Fibroblast of lung (primary cell): ENCODE measurements at regions not wholly inside any gene's neighbourhood (a gene's known extent, or its start where the extent isn't known, plus 50 kb on each side); places are given as distances from the start of the nearest gene placed in this dataset.
A peak's percentile ranks its signal among the peaks of the same experiment; 100 is the strongest.

Experiments used
- DNase-seq, 2 donors: peaks; one replicate each; pipeline versions ENCODE4 v3.0.0 to v3.0.0-alpha.2; 2010; ENCODE audit warnings: low read depth in 2 of 2
- H2AFZ ChIP-seq: 2 replicates; pipeline ENCODE4 v1.5.1; 2012; ENCODE audit warnings: low read length, control low read depth, inconsistent platforms
- H3K27ac ChIP-seq: 2 replicates; pipeline ENCODE4 v1.5.1; 2011; ENCODE audit warnings: low read length, control low read depth; ENCODE audit not compliant: insufficient read depth
- H3K27me3 ChIP-seq: 2 replicates; pipeline ENCODE4 v1.5.1; 2011; ENCODE audit warnings: mild to moderate bottlenecking, low read length; ENCODE audit not compliant: control insufficient read depth, insufficient read depth
- H3K36me3 ChIP-seq: 2 replicates; pipeline ENCODE4 v1.5.1; 2011; ENCODE audit warnings: low read length; ENCODE audit not compliant: control insufficient read depth, insufficient read depth
- H3K4me1 ChIP-seq: 2 replicates; pipeline ENCODE4 v1.5.1; 2011; ENCODE audit warnings: low read length; ENCODE audit not compliant: control insufficient read depth, insufficient read depth; ENCODE audit errors: extremely low read depth
- H3K4me2 ChIP-seq: 2 replicates; pipeline ENCODE4 v1.5.1; 2011; ENCODE audit warnings: low read length, control low read depth; ENCODE audit not compliant: insufficient read depth; ENCODE audit errors: extremely low read depth
- H3K4me3 ChIP-seq, 4 experiments: fragments of 200-600 bp in 1 of 4; sonication (generic) in 1 of 4; replicated peaks in 1 of 4; 2 replicates each; pipeline ENCODE4 v1.5.1; 2011 to 2016; ENCODE audit warnings: low read length in 4 of 4, low read depth in 3 of 4, mild to moderate bottlenecking in 3 of 4, control low read depth in 2 of 4, inconsistent platforms in 1 of 4, mixed read lengths in 1 of 4; ENCODE audit not compliant: insufficient read depth in 1 of 4; ENCODE audit errors: control extremely low read depth in 1 of 4
- H3K79me2 ChIP-seq: 2 replicates; pipeline ENCODE4 v1.5.1; 2012; ENCODE audit warnings: mild to moderate bottlenecking, low read length, inconsistent platforms; ENCODE audit not compliant: control insufficient read depth, insufficient read depth
- H3K9ac ChIP-seq: 2 replicates; pipeline ENCODE4 v1.5.1; 2011; ENCODE audit warnings: mild to moderate bottlenecking, low read length, control low read depth; ENCODE audit not compliant: insufficient read depth
- H3K9me3 ChIP-seq: 2 replicates; pipeline ENCODE4 v1.5.1; 2012; ENCODE audit warnings: low read depth, low read length; ENCODE audit not compliant: control insufficient read depth, insufficient read depth
- H4K20me1 ChIP-seq: 2 replicates; pipeline ENCODE4 v1.5.1; 2011; ENCODE audit warnings: low read length; ENCODE audit not compliant: control insufficient read depth, insufficient read depth; ENCODE audit errors: extremely low read depth
- CTCF ChIP-seq, 2 donors: IDR thresholded peaks in 1 of 2; conservative IDR thresholded peaks in 1 of 2; 1 replicate in 1 of 2; 2 replicates in 1 of 2; pipeline ENCODE4 v1.5.1; 2011 to 2012; ENCODE audit warnings: low read length in 2 of 2, control low read depth in 1 of 2, inconsistent platforms in 1 of 2, low read depth in 1 of 2, mild to moderate bottlenecking in 1 of 2
- EZH2 ChIP-seq: IDR thresholded peaks from 2 replicates; pipeline ENCODE4 v1.5.1; 2012; ENCODE audit warnings: low read length, control low read depth, mild to moderate bottlenecking; ENCODE audit errors: missing control alignments

- H3K36me3 ChIP-seq = no peaks in the 10 kb centered on the region
Measured at GRCh38 chr12:81005606-81006005, 67.9 kb upstream of the LIN7A start.

GRCh38 chr12:81000831-81001230 lies 63.1 kb upstream of the LIN7A start:
- no peaks in the 10 kb centered on the region for H3K79me2 ChIP-seq
- H4K20me1 ChIP-seq = no peaks in the 10 kb centered on the region
- H3K27me3 ChIP-seq = no peaks in the 10 kb centered on the region
- no peak for DNase-seq
- no peaks in the 10 kb centered on the region for H3K4me1 ChIP-seq
- H3K9me3 ChIP-seq = no peaks in the 10 kb centered on the region
- no peak overlapping the region for H2AFZ ChIP-seq
- no peak overlapping the region for H3K4me3 ChIP-seq
- no peaks in the 10 kb centered on the region for H3K36me3 ChIP-seq
- TF ChIP-seq EZH2 (no peak), CTCF (conservative IDR thresholded peaks at IDR 0.05 in 1 of 2, IDR thresholded peaks at IDR 0.05 in 1 of 2; ENCODE audit: low read depth in 1 of 2, low read length in 2 of 2) (no peak)
- no peak overlapping the region for H3K4me2 ChIP-seq
- H3K27ac ChIP-seq = no peak overlapping the region
- no peak overlapping the region for H3K9ac ChIP-seq

More at GRCh38 chr12:81005606-81006005, 67.9 kb upstream of the LIN7A start:
- Histone ChIP-seq H2AFZ (no peak overlapping the region), H3K27me3 (no peaks in the 10 kb centered on the region), H4K20me1 (no peaks in the 10 kb centered on the region), H3K79me2 (no peaks in the 10 kb centered on the region), H3K9me3 (no peaks in the 10 kb centered on the region), H3K4me3 (no peak overlapping the region), H3K4me2 (no peak overlapping the region), H3K27ac (no peak overlapping the region), H3K4me1 (no peaks in the 10 kb centered on the region), H3K9ac (no peak overlapping the region)
- no peak for TF ChIP-seq CTCF (conservative IDR thresholded peaks at IDR 0.05 in 1 of 2, IDR thresholded peaks at IDR 0.05 in 1 of 2; ENCODE audit: low read depth in 1 of 2, low read length in 2 of 2)
- no peak for TF ChIP-seq EZH2
- no peak for DNase-seq

GRCh38 chr12:80988986-80989385 lies 51.3 kb upstream of the LIN7A start:
- Histone ChIP-seq H3K36me3 (no peaks in the 10 kb centered on the region), H3K27ac (no peak overlapping the region), H3K9me3 (no peaks in the 10 kb centered on the region), H3K4me2 (no peak overlapping the region), H3K4me1 (no peaks in the 10 kb centered on the region), H3K27me3 (no peaks in the 10 kb centered on the region), H4K20me1 (no peaks in the 10 kb centered on the region), H2AFZ (no peak overlapping the region), H3K79me2 (no peaks in the 10 kb centered on the region), H3K9ac (no peak overlapping the region), H3K4me3 (no peak overlapping the region)
- no peak for TF ChIP-seq EZH2
- TF ChIP-seq CTCF (conservative IDR thresholded peaks at IDR 0.05 in 1 of 2, IDR thresholded peaks at IDR 0.05 in 1 of 2; ENCODE audit: low read depth in 1 of 2, low read length in 2 of 2) = no peak
- DNase-seq = peak in 1 of 2 donors; percentile 70
